ENCODE measurements at regions not wholly inside any gene's neighbourhood (a gene's known extent, or its start where the extent isn't known, plus 50 kb on each side); places are given as distances from the start of the nearest gene placed in this dataset.

DNA sequence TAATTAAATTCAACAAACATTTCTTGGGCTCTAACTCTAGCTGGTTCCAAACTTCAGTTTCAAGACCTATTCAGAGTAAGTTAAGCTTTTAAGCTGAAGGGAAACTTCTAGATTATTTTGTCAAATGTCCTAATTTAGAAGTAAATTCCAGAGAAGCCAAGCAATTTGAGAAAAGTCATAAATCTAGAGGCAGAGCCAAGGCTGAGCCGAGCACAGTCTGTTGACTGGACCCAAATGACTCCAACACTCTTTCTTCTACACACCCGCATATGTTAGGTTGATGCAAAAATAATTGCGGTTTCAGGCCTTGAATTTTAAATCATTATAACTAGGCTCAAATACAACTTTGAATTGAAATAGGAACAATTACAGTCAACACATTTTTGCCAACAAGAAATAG lies 319.7 kb downstream of the NFIB start:
- ATAC-seq, result no peak
- no peak overlapping the region for H3K27ac Mint-ChIP-seq
- H3K36me3 Mint-ChIP-seq, result peaks cover 5 to 7% of the 10 kb centered on the region in 2 donors

DNA sequence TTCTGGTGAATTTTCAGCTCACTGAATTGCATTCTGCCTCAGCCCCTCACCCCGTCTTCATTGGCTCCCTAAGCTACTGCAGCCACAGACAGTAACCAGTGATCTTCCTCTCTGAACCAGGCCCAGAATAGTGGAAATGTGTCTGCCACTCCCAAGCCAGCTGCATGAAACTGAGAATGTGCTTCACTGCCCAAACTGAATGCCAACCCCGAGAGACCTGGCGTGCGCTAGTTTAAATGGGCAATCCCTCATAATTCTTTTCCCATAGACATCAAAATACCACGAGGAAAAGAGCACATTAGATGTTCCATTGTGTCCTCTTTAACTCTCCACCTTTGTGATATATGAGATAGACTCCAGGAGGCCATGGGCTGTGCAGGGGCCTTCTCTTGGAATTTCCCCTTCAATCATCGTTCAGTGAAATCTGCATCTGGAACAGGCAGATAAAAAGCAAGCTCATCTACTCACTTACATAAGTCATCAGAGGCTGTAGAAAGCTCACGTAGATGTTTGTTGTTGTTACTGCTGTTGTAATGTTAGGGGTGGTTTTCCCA lies 320.2 kb downstream of the NFIB start:
- ATAC-seq, result no peak
- H3K9me3 Mint-ChIP-seq, result peaks cover 9 to 20% of the 10 kb centered on the region in 2 donors
- no peak for DNase-seq (ENCODE audit: low spot score in 2 of 2)
- H3K36me3 Mint-ChIP-seq, result peaks cover 5 to 7% of the 10 kb centered on the region in 2 donors
- no peak overlapping the region for H3K27ac Mint-ChIP-seq

More for the DNA sequence above, 319.7 kb downstream of the NFIB start:
- peaks cover 9 to 20% of the 10 kb centered on the region in 2 donors for H3K9me3 Mint-ChIP-seq
- DNase-seq (ENCODE audit: low spot score in 2 of 2), result no peak

- DNase-seq (ENCODE audit: low spot score in 2 of 2) (no peak), ATAC-seq (no peak)
- H3K9me3 Mint-ChIP-seq, result peaks cover 9 to 20% of the 10 kb centered on the region in 2 donors
- H3K36me3 Mint-ChIP-seq, result peaks cover 6 to 10% of the 10 kb centered on the region in 2 donors
- H3K27ac Mint-ChIP-seq, result no peak overlapping the region
Observed at GRCh38 chr9:13992138-13993088, 321.5 kb downstream of the NFIB start.

DNA sequence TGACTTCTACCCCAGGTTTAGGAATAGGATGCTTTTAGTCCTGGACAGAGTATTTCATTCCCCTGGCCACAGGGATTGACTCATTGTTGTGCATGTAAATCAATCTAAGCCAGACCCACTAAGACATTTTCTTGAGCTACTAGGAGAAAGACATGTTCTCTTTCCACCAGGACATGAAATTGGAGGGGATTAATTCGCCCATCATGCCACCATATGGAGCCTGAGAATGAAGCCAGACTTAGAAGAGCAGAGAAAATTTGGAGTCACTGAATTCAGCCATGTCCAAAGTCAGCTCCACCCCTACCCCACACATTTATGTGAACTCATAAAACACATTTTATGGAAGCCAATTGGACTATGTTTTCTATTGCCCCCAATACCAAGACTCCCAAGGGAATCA lies 322.5 kb downstream of the NFIB start:
- Mint-ChIP-seq H3K9me3 (peaks cover 16 to 24% of the 10 kb centered on the region in 2 donors), H3K27ac (no peak overlapping the region), H3K36me3 (peaks cover 14 to 19% of the 10 kb centered on the region in 2 donors)
- DNase-seq (ENCODE audit: low spot score in 2 of 2), result no peak
- ATAC-seq, result no peak

DNA sequence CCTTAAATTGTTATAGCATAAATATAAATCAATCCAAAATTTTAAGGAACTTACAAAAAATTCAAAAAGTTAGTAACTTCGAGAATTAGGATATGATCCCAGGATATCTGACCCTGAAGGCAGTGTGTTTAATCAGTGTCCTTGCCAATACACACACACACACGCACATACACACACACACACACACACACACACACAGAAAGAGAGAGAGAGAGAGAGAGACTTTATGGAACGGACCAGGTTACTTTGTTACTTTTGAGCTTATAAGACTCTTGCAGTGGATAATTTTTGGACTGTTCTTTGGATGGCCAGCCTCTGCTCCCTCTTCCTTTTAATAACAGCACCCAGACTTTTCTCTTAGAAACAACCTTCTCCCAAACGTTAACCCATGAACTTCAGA lies 322.9 kb downstream of the NFIB start:
- no peak for DNase-seq (ENCODE audit: low spot score in 2 of 2)
- no peak overlapping the region for H3K27ac Mint-ChIP-seq
- H3K36me3 Mint-ChIP-seq, result peaks cover 14 to 21% of the 10 kb centered on the region in 2 donors
- ATAC-seq, result no peak
- peaks cover 20 to 21% of the 10 kb centered on the region in 2 donors for H3K9me3 Mint-ChIP-seq

DNA sequence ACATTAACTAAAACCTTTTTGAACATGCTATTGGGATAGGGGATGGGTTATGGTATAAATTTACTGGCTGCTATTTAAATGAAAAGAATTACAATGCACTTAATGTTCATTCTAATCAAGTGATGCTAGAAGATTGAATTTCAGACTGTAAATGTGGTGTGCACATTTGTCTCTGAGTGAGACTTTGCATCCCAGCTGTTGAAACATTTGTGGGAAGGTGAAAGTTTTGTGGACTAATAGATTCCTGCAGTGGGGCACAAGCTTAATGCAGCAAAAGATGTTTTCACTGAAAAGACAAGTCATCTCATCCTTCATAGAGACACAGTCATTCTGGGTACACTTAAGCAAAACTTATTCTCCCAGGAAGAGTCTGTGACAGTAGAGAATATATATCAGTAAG lies 323.6 kb downstream of the NFIB start:
- DNase-seq (ENCODE audit: low spot score in 2 of 2), result no peak
- ATAC-seq, result no peak

DNA sequence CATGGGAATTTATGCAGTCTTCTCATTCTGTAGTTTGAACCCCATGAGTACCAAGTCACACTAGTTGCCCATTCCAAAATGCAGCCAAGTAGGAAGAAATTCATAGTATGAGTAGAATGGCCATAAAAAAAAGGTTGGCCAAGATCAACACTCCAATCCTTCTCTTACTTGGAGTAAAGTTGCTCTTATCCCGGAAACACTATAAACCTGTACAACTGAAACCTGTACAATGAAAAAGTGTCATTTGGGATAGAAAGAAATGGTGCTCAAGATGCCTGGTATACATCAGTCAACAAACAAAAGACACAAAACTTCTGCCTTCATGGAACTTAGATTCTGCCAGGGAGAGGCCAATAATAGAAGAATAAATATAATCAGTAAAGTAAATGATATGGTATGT lies 325.0 kb downstream of the NFIB start:
- ATAC-seq, result no peak
- Mint-ChIP-seq H3K9me3 (peaks cover 21 to 23% of the 10 kb centered on the region in 2 donors), H3K36me3 (peaks cover 9 to 20% of the 10 kb centered on the region in 2 donors), H3K27ac (no peak overlapping the region)
- DNase-seq (ENCODE audit: low spot score in 2 of 2), result no peak

More for the DNA sequence above, 323.6 kb downstream of the NFIB start:
- Mint-ChIP-seq H3K27ac (no peak overlapping the region), H3K9me3 (peaks cover 19 to 23% of the 10 kb centered on the region in 2 donors), H3K36me3 (peaks cover 14 to 21% of the 10 kb centered on the region in 2 donors)

DNA sequence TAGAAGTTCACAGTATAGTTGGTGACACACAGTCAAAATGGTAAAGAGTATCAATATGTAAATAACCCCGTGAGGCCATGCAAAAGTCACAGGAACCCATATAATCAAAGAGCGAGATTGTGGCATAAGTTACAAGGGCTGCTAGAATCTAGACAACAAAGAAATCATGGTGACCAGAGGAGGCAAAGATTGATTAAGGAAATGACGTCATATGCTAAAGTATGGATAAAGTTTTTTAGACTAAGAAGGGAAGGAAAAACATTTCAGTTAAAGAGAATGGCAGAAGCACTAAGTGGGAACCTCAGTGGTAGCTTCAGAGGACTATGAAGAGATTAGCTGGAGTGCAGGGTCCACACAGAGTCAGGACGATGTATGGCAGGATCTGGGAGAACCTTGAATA lies 330.3 kb downstream of the NFIB start:
- no peak overlapping the region for H3K27ac Mint-ChIP-seq
- DNase-seq (ENCODE audit: low spot score in 2 of 2) (no peak), ATAC-seq (no peak)
- peaks cover 9 to 24% of the 10 kb centered on the region in 2 donors for H3K36me3 Mint-ChIP-seq
- peaks cover 18 to 24% of the 10 kb centered on the region in 2 donors for H3K9me3 Mint-ChIP-seq

DNA sequence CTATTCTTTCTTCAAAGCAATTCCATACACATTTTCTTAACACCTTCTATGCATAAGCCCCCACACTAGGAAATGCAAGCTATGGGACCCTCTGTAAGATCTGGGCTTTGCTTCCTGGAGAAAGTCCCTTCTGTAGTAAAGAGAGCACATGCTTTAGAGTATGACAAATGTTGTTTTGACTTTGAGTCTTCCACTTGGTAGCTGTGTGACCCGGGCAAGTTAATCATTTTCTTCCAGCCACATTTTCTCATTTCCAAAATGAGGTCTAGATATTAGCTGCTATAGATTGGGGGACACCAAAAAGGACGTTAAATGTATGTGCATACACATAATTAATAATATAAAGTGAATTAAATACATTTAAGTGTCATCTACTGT lies 334.0 kb downstream of the NFIB start:
- Mint-ChIP-seq H3K9me3 (peaks cover 5 to 9% of the 10 kb centered on the region in 2 donors), H3K36me3 (peaks cover 0 to 4% of the 10 kb centered on the region in 2 donors), H3K27ac (no peak overlapping the region)
- no peak for DNase-seq (ENCODE audit: low spot score in 2 of 2)
- no peak for ATAC-seq

DNA sequence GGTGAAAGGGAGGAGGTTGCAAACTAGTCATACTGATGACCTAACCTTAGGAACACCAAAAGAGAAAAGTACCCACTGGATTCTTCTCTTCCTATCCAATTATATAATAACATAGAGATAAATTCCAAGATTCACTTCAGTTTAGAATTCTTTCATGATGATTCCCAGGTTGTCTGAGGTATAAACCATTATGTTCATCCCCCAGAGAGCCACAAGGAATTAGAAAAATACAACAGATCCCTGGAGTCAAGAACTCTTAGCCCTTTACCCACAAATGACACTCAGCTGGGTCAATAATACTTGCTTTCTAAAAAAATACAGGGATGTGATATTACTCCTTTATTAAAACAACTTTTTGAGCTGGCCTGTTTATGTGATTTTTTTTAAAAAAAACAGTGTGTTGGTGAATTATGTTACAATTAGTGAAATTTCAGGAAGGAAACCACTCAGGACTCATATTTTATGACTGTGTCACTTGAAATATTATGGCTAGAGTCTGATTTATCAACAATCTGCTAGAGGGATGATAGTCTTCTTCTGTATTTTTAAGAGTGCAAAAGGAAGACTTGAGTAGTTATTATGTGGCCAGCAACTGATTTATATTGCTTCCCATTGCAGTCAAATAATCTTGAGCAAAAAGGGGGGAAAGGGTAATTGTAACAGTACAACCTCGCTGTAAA lies 338.2 kb downstream of the NFIB start:
- H3K27ac Mint-ChIP-seq, result no peak overlapping the region
- H3K36me3 Mint-ChIP-seq, result peaks cover 0 to 4% of the 10 kb centered on the region in 2 donors
- DNase-seq (ENCODE audit: low spot score in 2 of 2), result no peak
- no peak for ATAC-seq
- H3K9me3 Mint-ChIP-seq, result peaks cover 2 to 5% of the 10 kb centered on the region in 2 donors

- H3K9me3 Mint-ChIP-seq, result peaks cover 0 to 5% of the 10 kb centered on the region in 2 donors
- peaks cover 0 to 4% of the 10 kb centered on the region in 2 donors for H3K36me3 Mint-ChIP-seq
- no peak for DNase-seq (ENCODE audit: low spot score in 2 of 2)
Observed at GRCh38 chr9:13974891-13975290, 339.1 kb downstream of the NFIB start.

DNA sequence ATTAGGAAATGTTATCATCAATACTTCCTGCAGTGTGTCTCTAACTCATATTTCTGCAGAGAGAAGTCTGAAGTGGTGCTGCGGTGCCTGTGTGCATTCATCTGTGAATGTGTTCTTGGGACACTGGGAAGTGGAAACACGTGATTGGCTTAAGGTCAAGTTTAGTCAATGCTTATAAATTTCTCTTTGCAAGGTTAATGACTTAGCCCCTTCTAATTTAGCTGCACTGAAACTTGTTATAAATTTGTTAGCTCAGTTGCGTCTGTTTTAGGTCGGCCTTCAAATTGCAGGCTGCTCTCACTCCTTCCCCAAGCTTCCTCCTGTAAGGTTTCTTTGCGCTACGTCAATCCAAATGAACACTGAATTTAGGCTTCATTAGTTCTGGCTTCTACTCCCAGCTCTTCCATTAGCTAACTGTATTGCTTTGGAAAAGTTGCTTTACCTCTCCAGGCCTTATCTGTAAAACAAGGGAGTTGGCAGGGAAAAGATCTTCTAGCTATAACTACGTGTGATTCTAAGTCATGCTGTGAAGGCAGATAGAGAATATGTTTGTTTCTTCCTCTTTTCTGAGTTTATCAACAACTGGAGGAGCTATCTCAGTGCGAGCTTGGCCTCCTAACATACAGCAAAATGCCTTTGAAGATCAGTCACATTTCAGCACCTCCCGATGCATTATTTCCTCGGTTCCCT lies 341.8 kb downstream of the NFIB start:
- H3K9me3 Mint-ChIP-seq, result peaks cover 4 to 5% of the 10 kb centered on the region in 2 donors
- DNase-seq (ENCODE audit: low spot score in 2 of 2), result no peak
- no peaks in the 10 kb centered on the region for H3K36me3 Mint-ChIP-seq
- H3K27ac Mint-ChIP-seq, result no peak overlapping the region
- no peak for ATAC-seq

More at GRCh38 chr9:13974891-13975290, 339.1 kb downstream of the NFIB start:
- H3K27ac Mint-ChIP-seq, result no peak overlapping the region
- ATAC-seq, result no peak

GRCh38 chr9:13971415-13971814 lies 342.5 kb downstream of the NFIB start:
- Mint-ChIP-seq H3K9me3 (peaks cover under 1 to 4% of the 10 kb centered on the region in 2 donors), H3K36me3 (no peaks in the 10 kb centered on the region), H3K27ac (no peak overlapping the region)
- DNase-seq (ENCODE audit: low spot score in 2 of 2) (no peak), ATAC-seq (no peak)

DNA sequence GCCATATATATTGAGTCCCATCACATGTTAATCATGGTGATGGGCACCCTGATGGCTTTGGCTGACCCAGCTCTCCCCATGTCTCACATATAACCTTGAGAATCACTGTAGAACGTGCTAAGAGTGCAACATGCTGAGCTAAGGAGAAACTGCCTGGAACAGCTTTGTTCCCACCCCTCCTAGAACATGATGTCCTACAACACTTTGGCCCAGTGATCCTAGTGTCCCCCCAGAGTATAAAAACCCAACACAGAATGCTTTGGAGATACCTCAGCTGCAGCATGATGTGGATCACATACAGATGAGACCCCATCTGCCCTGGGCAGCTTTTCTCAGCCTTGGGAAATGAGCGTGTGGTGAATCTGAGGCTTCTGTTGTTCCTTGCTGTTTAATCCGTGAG lies 343.5 kb downstream of the NFIB start:
- Mint-ChIP-seq H3K36me3 (no peaks in the 10 kb centered on the region), H3K9me3 (peaks cover 0 to 4% of the 10 kb centered on the region in 2 donors), H3K27ac (no peak overlapping the region)
- no peak for DNase-seq (ENCODE audit: low spot score in 2 of 2)
- ATAC-seq, result no peak

DNA sequence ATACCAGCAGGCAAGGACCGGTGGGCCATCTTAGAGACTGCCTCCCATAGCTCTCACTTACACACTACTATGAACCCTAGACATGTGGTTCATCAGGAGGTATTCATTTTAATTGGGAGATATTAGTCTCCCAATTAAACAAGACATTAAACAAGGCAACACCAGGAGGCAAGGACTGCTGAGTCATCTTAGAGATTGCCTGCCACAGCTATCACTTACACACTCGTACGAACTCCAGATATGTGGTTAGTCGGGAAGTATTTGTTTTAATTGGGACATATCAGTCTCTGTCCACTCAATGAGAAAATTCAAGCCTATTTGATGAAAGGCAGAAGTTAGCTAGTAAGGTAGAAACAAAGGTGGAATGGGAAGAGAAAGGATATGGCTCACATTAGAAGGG lies 343.9 kb downstream of the NFIB start:
- Mint-ChIP-seq H3K36me3 (no peaks in the 10 kb centered on the region), H3K9me3 (peaks cover 0 to 4% of the 10 kb centered on the region in 2 donors), H3K27ac (no peak overlapping the region)
- no peak for ATAC-seq
- DNase-seq (ENCODE audit: low spot score in 2 of 2), result no peak

DNA sequence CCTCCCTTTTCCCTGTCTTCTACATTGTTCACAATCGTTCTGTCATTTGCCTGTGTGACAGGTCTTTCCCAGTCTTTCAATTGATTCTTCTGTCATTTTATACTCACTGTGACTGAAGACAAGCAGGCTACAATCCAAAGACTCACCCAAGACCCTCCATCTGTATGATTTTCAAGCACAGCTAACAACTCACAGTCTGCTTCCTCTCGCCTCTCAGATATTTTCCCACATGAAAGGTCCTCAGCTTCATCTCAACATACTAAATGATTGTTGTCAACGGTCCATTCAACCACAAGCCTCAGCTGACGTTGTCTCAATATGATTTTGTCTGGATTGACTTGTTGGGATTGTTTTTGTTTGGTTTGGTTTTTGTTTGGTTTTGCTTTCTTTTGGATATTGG lies 346.5 kb downstream of the NFIB start:
- no peak for ATAC-seq
- H3K36me3 Mint-ChIP-seq, result no peaks in the 10 kb centered on the region
- peaks cover 0 to 4% of the 10 kb centered on the region in 2 donors for H3K9me3 Mint-ChIP-seq
- H3K27ac Mint-ChIP-seq, result no peak overlapping the region
- DNase-seq (ENCODE audit: low spot score in 2 of 2), result no peak
